DND-41 (cell line): ENCODE measurements at regions not wholly inside any gene's neighbourhood (a gene's known extent, or its start where the extent isn't known, plus 50 kb on each side); places are given as distances from the start of the nearest gene placed in this dataset.

Experiments
- ATAC-seq: fragments of 200-7000 bp; cut with Tn5 transposase; 3 replicates; pipeline ENCODE4 v1.9.1; 2021; ENCODE audit warnings: low read depth; ENCODE audit not compliant: insufficient read depth
- DNase-seq: peaks from one replicate; pipeline ENCODE4 v3.0.0-alpha.2; 2020
- H2AFZ ChIP-seq: 2 replicates; pipeline ENCODE4 v1.6.0; 2012; ENCODE audit warnings: low read depth, low read length
- H3K27ac ChIP-seq: 2 replicates; pipeline ENCODE4 v1.5.1; 2012; ENCODE audit warnings: low read length, inconsistent platforms
- H3K27me3 ChIP-seq: fragments of 200-600 bp; sonication (generic); 2 replicates; pipeline ENCODE4 v1.6.0; 2012; ENCODE audit warnings: low read length, mild to moderate bottlenecking, inconsistent platforms; ENCODE audit not compliant: insufficient read depth, poor library complexity
- H3K36me3 ChIP-seq: 2 replicates; pipeline ENCODE4 v1.5.1; 2012; ENCODE audit warnings: low read length, inconsistent platforms; ENCODE audit not compliant: insufficient read depth
- H3K4me1 ChIP-seq: 2 replicates; pipeline ENCODE4 v1.5.1; 2012; ENCODE audit warnings: mild to moderate bottlenecking, low read length; ENCODE audit not compliant: insufficient read depth
- H3K4me2 ChIP-seq: 2 replicates; pipeline ENCODE4 v1.6.0; 2012; ENCODE audit warnings: mild to moderate bottlenecking, moderate library complexity, low read length, inconsistent platforms; ENCODE audit not compliant: insufficient read depth
- H3K4me3 ChIP-seq, 2 experiments: fragments of 200-600 bp in 1 of 2; shearing (Covaris generic) in 1 of 2; 2 replicates each; pipeline ENCODE4 v1.5.1; 2012 to 2016; ENCODE audit warnings: inconsistent platforms in 2 of 2, low read length in 2 of 2, mild to moderate bottlenecking in 2 of 2, low read depth in 1 of 2, moderate library complexity in 1 of 2
- H3K79me2 ChIP-seq: 2 replicates; pipeline ENCODE4 v1.6.0; 2012; ENCODE audit warnings: low read length, inconsistent platforms; ENCODE audit not compliant: insufficient read depth
- H3K9ac ChIP-seq: 2 replicates; pipeline ENCODE4 v1.6.0; 2012; ENCODE audit warnings: low read depth, mild to moderate bottlenecking, inconsistent platforms, low read length, moderate library complexity
- H3K9me3 ChIP-seq: 2 replicates; pipeline ENCODE4 v1.5.1; 2012; ENCODE audit warnings: low read length, moderate library complexity, mild to moderate bottlenecking, inconsistent platforms; ENCODE audit not compliant: insufficient read depth, severe bottlenecking
- H4K20me1 ChIP-seq: 2 replicates; pipeline ENCODE4 v1.6.0; 2012; ENCODE audit warnings: low read length; ENCODE audit not compliant: insufficient read depth
- CTCF ChIP-seq: IDR thresholded peaks from 2 replicates; pipeline ENCODE4 v1.5.1; 2012; ENCODE audit warnings: borderline replicate concordance, low read length, moderate library complexity, mild to moderate bottlenecking; ENCODE audit not compliant: poor library complexity, severe bottlenecking; ENCODE audit errors: extremely low read depth
- EZH2 ChIP-seq: IDR thresholded peaks from 3 replicates; pipeline ENCODE4 v1.6.1; 2012; ENCODE audit warnings: borderline replicate concordance, low read depth, mild to moderate bottlenecking, moderate library complexity, low read length, inconsistent platforms; ENCODE audit not compliant: severe bottlenecking

GRCh38 chr9:118463419-118463818, 759.2 kb downstream of the TLR4 start:
- ATAC-seq: no peak
- TF ChIP-seq EZH2 (no peak), CTCF (no peak)

GRCh38 chr9:118473521-118473920, 769.3 kb downstream of the TLR4 start:
- Histone ChIP-seq H2AFZ (no peak overlapping the region), H3K36me3 (no peaks in the 10 kb centered on the region), H3K4me1 (no peaks in the 10 kb centered on the region), H3K9me3 (no peaks in the 10 kb centered on the region), H3K4me3 (no peak overlapping the region), H4K20me1 (no peaks in the 10 kb centered on the region), H3K27ac (no peak overlapping the region), H3K9ac (no peak overlapping the region), H3K79me2 (no peaks in the 10 kb centered on the region), H3K4me2 (no peak overlapping the region), H3K27me3 (no peaks in the 10 kb centered on the region)
- ATAC-seq (no peak), DNase-seq (no peak)
- TF ChIP-seq CTCF: no peak
- no peak for TF ChIP-seq EZH2

More at GRCh38 chr9:118463419-118463818, 759.2 kb downstream of the TLR4 start:
- H3K4me2 ChIP-seq: no peak overlapping the region
- H3K4me1 ChIP-seq: no peaks in the 10 kb centered on the region
- H3K9me3 ChIP-seq: no peaks in the 10 kb centered on the region
- no peaks in the 10 kb centered on the region for H3K36me3 ChIP-seq
- H3K79me2 ChIP-seq: no peaks in the 10 kb centered on the region
- DNase-seq: no peak
- H3K27ac ChIP-seq: no peak overlapping the region
- H3K4me3 ChIP-seq: no peak overlapping the region
- no peaks in the 10 kb centered on the region for H3K27me3 ChIP-seq
- no peak overlapping the region for H3K9ac ChIP-seq
- H4K20me1 ChIP-seq: no peaks in the 10 kb centered on the region
- H2AFZ ChIP-seq: no peak overlapping the region

- TF ChIP-seq CTCF (no peak), EZH2 (no peak)
- ATAC-seq (no peak), DNase-seq (no peak)
- no peaks in the 10 kb centered on the region for H3K36me3 ChIP-seq
- no peaks in the 10 kb centered on the region for H3K27me3 ChIP-seq
- H4K20me1 ChIP-seq: no peaks in the 10 kb centered on the region
- no peaks in the 10 kb centered on the region for H3K9me3 ChIP-seq
- H3K9ac ChIP-seq: no peak overlapping the region
- H3K4me1 ChIP-seq: no peaks in the 10 kb centered on the region
- H3K79me2 ChIP-seq: no peaks in the 10 kb centered on the region
- no peak overlapping the region for H3K4me2 ChIP-seq
- no peak overlapping the region for H3K4me3 ChIP-seq
- H2AFZ ChIP-seq: no peak overlapping the region
- no peak overlapping the region for H3K27ac ChIP-seq
Observed at GRCh38 chr9:118478752-118479151, 774.5 kb downstream of the TLR4 start.

GRCh38 chr9:118482306-118482705, 778.1 kb downstream of the TLR4 start:
- H3K4me1 ChIP-seq: no peaks in the 10 kb centered on the region
- no peaks in the 10 kb centered on the region for H3K36me3 ChIP-seq
- no peaks in the 10 kb centered on the region for H4K20me1 ChIP-seq
- H2AFZ ChIP-seq: no peak overlapping the region
- no peak for DNase-seq
- no peak overlapping the region for H3K27ac ChIP-seq
- TF ChIP-seq EZH2 (no peak), CTCF (no peak)
- no peak overlapping the region for H3K4me2 ChIP-seq
- no peak for ATAC-seq
- no peaks in the 10 kb centered on the region for H3K27me3 ChIP-seq
- H3K9me3 ChIP-seq: no peaks in the 10 kb centered on the region
- no peaks in the 10 kb centered on the region for H3K79me2 ChIP-seq
- no peak overlapping the region for H3K9ac ChIP-seq
- no peak overlapping the region for H3K4me3 ChIP-seq
